Activated CD4-positive, alpha-beta T cell treated with anti-CD3 and anti-CD28 coated beads for 4 hours (primary cell): ENCODE measurements at regions not wholly inside any gene's neighbourhood (a gene's known extent, or its start where the extent isn't known, plus 50 kb on each side); places are given as distances from the start of the nearest gene placed in this dataset.
"Not testable (repeated sequence)": the region's sequence is repeated elsewhere in the genome, so short reads cannot be mapped to it uniquely, and the experiment has no call there.

Source experiments
- DNase-seq, 2 donors: peaks; one replicate each; pipeline ENCODE4 v3.0.0-alpha.2; 2020

DNA sequence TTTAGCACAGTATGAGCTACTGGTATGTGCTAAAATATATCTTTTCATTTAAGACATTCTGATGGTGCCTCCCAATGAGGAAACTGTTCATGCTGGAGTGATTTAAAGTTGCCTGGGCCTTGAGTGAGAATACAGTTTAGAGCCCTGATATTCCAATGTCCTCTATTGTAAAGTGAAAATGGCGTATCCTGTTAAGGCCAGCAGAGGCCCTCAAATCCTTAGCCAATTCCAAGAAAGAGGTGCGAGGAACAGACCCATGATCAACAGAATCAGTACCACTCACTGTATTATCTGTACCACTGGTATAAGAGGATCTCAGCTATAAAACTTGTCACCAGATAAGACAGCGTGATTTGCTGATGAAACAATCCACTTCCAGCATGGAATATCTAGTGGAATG lies 273.1 kb upstream of the SLITRK5 start:
- no peak for DNase-seq

DNA sequence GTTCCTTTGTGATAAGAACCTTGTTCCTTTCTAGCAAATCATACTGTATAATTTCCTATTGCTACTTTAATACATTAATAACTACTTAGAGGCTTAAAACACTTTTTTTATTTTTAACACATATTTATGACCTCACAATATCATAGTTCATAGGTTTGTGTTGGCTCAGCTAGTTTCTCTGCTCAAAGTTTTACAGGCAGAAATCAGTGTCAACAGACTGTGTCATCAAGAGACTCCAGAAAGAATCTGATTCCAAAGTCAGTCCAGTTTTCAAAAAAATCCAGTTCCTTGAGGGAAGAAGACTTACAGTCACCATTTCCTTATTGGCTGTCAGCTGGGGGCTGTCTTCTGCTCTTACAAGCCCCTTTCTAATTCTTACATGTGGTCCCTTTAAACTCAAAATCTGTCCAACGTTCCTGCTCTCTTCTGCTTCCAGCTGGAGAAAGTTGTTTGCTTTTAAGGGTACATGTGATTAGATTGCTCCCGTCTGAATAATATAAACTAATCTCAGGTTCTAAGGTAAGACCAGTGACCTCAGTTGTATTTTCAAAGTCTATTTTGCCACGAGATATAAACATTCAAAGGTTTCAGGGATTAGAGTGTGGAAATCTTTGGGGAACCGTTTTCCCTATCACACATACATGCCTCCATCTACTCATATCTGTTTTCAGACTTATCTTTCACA lies 267.3 kb upstream of the SLITRK5 start:
- no peak for DNase-seq

DNA sequence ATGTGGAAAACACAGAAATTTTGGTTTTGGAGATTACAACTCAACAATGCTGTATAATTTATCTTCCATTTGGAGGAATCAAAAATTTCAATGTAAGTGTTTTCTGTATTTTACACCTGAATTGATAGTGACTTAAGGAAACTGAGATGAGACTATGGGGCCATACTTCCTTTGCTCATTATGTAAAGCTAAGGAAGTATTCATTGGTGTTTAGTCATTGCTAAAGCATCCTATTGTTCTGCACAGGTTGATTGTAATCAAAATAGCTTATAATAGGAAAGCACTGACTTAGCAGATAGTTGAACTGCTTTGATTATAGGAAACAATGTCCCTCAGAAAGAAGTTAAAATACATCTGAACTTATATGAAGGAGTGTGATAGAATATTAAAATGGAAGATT lies 244.4 kb upstream of the SLITRK5 start:
- DNase-seq: no peak

GRCh38 chr13:87444135-87444534 lies 227.0 kb upstream of the SLITRK5 start:
- no peak for DNase-seq

DNA sequence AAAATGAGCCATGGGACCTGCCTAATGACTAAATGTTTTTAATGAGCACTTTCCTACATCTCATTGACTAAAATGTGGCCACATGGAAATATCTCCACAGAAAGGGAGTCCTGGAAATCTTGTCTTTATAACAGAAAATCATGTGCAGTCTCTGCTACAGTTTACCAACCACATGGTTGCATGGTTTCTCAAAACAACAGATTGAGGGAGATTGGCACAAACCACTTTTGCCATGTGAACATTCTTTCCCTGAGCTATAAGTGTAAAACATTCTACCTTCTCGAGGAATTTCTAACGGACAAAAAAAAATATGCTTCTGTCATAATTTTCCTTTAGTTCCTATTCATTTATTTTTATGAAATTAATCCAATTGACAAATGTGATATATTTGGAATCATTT lies 218.9 kb upstream of the SLITRK5 start:
- no peak for DNase-seq

DNA sequence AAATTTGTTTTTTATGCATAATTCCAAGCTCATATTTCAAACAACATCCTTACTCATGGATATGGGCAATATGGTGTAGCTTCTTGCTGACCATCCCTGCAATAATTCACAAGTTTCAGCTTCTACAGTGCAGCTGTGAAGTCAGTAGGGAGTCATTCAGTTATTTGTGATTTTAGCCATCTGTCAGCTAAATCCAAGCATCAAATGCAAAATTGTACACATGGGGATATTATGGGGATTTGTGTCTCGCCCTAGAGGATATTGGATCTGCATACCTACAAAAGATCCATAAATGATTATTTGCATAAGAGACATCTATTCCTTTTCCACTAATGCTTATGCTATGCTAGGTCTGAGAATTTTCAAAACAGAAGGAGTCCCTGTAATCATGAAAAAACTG lies 217.9 kb upstream of the SLITRK5 start:
- no peak for DNase-seq

DNA sequence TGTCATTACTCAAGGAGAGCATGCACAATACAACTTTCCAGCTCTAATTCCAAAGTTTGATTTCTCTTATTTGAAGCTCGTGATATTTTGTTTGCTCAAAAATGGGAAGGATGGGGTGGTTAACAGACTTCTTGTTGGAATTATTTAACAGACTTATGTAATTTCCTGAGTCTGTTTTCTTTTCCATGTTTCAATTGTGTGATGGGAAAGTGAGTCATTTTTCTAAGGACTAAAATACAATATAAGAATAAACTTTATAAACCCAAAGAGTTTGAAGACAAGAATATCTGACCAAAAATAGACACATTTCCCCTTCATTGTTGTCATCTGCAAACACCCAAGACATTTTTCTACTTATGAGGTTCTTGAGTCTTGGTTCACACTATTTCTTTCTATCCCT lies 211.8 kb upstream of the SLITRK5 start:
- no peak for DNase-seq

DNA sequence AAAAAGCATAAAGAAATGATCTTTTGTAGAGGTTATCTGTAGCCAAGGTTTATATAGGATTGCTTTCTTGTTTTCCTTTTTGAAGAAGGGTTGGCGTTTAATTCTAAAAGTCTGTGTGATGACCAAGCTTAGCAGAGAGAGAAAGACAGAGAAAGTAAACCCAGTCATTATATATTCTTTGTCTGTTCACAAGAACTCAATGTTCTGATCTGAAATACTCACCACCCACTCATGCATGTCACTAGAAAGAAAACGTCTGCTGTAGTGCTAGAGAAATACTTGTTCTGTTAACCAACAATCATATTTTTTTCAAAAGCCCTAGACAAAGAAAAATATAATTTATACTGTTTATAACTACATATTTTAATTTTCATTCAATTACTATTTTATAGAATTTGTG lies 173.7 kb upstream of the SLITRK5 start:
- DNase-seq: no peak

DNA sequence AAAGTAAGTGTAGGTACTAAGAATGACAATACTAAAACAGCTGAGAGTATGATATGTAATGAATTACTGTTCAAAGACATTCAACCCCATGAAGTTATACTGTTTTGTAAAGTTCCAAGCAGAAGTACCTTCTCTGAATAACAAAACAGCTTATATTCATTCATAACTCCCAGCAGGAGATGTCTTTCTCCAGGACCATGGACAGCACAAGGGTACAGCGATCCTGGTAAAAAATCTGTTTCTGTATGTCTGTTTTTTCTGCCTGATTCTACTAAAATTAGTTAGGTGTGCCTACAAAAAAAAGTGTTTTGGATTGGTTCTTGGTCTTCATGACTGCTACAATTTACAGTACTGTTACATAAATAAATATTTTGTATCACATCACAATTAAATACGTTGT lies 172.5 kb upstream of the SLITRK5 start:
- no peak for DNase-seq

DNA sequence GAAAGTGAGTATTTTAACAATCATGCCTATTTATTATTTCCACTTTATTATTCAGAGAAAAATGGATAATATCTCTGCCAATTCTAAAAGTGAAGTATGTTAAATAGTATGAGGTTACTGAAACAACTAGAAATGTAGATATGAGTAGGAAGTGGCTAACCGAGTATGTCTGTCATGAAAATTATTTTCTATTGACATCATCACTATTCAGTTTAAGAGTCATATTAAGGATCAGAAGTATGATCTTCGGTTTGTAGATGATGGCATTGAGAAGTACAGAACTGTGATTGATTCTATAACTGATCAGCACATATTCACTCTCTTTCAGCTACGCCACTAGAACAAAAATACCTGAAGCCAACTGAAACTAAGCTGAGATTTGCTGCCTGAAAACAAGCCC lies 146.4 kb upstream of the SLITRK5 start:
- DNase-seq: no peak

- no peak for DNase-seq
Observed at GRCh38 chr13:87533776-87534175, 137.4 kb upstream of the SLITRK5 start.

GRCh38 chr13:87535911-87536310 lies 135.3 kb upstream of the SLITRK5 start:
- no peak for DNase-seq

GRCh38 chr13:87536499-87536898 lies 134.7 kb upstream of the SLITRK5 start:
- DNase-seq: no peak

DNA sequence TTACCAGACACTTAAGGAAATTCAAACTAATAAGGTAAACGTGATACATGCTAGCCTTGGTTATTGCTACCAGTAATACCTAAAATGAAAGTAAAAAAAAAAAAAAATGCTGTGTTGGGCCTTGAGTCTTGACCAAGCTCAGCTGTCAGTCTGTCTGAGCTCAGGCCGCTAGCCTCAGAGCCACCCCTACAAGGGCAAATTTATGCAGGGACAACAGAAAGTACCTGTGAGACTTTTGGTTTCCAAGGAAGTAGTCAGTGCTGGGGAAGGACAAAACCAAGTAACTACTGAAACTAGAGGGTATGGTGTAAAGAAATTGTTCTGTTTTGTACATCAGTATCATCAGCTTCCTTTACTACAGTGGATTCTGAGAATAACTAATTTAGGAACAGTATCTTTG lies 134.3 kb upstream of the SLITRK5 start:
- no peak for DNase-seq

GRCh38 chr13:87537951-87538350 lies 133.2 kb upstream of the SLITRK5 start:
- DNase-seq: no peak

- DNase-seq: no peak
Observed at GRCh38 chr13:87538366-87539052, 132.7 kb upstream of the SLITRK5 start.

DNA sequence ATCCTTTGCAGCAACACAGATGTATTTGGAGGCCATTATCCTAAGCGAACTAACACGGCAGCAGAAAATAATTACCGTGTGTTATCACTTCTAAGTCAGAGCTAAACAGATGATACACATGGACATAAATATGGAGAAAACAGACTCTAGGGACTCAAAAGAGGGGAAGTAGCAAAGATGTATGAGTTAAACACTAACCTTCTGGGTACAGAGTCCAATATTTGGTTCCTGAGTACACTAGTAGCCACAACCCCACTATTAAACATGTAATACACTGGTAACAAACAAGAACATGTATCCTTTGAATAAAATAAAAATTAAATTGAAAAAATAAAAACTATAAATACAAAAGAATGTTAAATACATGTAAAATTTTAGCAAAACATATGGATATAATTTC lies 118.0 kb upstream of the SLITRK5 start:
- DNase-seq: no peak

DNA sequence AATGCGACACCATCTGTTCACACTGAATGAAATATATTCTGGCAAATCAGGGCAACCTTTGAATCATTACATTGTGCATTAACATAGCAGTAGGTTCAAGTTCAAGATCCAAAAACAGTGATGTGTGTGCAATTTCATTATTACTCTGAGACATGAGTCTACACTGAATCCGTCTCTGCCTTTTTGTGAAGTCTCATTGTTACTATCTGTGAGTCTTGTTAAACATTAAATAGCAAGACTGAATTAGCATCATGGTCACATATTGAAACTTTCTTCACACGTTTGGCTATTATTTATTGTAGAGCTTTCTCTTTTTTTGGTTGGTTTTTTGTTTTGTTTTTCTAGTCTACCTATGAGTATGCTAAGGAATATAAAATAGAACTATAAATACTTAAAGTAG lies 117.1 kb upstream of the SLITRK5 start:
- no peak for DNase-seq

DNA sequence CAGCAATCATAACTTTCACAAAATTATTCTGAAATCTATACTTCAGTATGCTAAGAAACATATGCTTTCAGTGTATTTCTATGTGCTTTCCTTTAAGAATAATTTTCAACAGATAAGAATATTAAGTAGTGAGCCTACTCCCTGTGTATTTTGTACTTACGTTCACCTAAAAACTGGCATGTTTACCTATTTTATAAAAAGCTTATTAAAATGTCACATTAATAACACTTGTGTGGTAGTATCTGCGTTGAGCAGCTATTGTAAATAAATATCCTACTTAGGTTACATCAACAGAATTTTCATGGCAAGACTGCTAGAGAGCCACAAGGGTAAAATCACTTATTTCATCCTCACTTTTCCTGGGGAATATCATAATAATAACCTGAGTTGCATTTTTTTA lies 113.4 kb upstream of the SLITRK5 start:
- DNase-seq: no peak

DNA sequence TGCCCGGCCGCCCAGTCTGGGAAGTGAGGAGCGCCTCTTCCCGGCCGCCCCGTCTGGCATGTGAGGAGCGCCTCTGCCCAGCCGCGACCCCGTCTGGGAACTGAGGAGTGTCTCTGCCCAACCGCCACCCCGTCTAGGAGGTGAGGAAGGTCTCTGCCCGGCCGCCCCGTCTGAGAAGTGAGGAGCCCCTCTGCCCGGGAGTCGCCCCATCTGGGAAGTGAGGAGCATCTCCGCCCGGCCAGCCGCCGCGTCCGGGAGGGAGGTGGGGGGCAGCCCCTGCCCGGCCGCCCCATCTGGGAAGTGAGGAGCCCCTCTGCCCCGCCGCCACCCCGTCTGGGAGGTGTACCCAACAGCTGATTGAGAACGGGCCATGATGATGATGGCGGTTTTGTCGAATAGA lies 109.6 kb upstream of the SLITRK5 start:
- DNase-seq: not testable (repeated sequence)

GRCh38 chr13:87570669-87571068 lies 100.5 kb upstream of the SLITRK5 start:
- DNase-seq: no peak

- DNase-seq: no peak
Observed at GRCh38 chr13:87582399-87582798, 88.8 kb upstream of the SLITRK5 start.

- no peak for DNase-seq
Observed at GRCh38 chr13:87590518-87590917, 80.7 kb upstream of the SLITRK5 start.

DNA sequence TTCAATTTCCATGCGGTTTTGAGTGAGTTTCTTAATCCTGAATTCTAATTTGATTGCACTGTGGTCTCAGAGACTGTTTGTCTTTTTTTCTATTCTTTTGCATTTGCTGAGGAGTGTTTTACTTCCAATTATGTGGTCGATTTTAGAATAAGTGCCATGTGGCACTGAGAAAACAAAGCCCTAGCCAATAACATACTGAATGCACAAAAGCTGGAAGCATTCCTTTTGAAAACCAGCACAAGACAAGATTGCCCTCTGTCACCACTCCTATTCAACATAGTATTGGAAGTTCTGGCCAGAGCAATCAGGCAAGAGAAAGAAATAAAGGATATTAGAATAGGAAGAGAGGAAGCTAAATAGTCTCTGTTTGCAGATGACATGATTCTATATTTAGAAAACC lies 66.7 kb upstream of the SLITRK5 start:
- not testable (repeated sequence) for DNase-seq

DNA sequence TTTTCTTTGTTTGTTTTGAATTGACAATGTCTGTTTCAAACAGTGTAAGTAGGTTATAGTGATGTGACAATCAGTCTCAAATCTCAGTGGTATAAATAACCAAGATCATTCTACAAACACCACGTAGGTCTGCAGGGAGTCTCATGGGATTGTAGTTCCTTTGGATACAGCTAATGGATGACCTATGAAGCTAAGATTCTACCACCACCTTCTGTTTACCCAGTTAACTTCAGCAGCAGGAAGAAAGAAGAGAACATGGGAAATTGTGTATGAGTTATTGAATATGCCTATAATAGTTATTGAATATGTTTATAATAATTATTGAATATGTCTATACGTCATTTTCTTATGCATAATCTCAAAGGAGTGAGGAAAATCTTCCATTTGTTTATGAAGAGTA lies 63.9 kb upstream of the SLITRK5 start:
- no peak for DNase-seq
